Fibroblast of lung (primary cell): ENCODE measurements at regions not wholly inside any gene's neighbourhood (a gene's known extent, or its start where the extent isn't known, plus 50 kb on each side); places are given as distances from the start of the nearest gene placed in this dataset.

ENCODE experiments used
- DNase-seq, 2 donors: peaks; one replicate each; pipeline versions ENCODE4 v3.0.0 to v3.0.0-alpha.2; 2010; ENCODE audit warnings: low read depth in 2 of 2
- H2AFZ ChIP-seq: 2 replicates; pipeline ENCODE4 v1.5.1; 2012; ENCODE audit warnings: low read length, control low read depth, inconsistent platforms
- H3K27ac ChIP-seq: 2 replicates; pipeline ENCODE4 v1.5.1; 2011; ENCODE audit warnings: low read length, control low read depth; ENCODE audit not compliant: insufficient read depth
- H3K27me3 ChIP-seq: 2 replicates; pipeline ENCODE4 v1.5.1; 2011; ENCODE audit warnings: mild to moderate bottlenecking, low read length; ENCODE audit not compliant: control insufficient read depth, insufficient read depth
- H3K36me3 ChIP-seq: 2 replicates; pipeline ENCODE4 v1.5.1; 2011; ENCODE audit warnings: low read length; ENCODE audit not compliant: control insufficient read depth, insufficient read depth
- H3K4me1 ChIP-seq: 2 replicates; pipeline ENCODE4 v1.5.1; 2011; ENCODE audit warnings: low read length; ENCODE audit not compliant: control insufficient read depth, insufficient read depth; ENCODE audit errors: extremely low read depth
- H3K4me2 ChIP-seq: 2 replicates; pipeline ENCODE4 v1.5.1; 2011; ENCODE audit warnings: low read length, control low read depth; ENCODE audit not compliant: insufficient read depth; ENCODE audit errors: extremely low read depth
- H3K4me3 ChIP-seq, 4 experiments: fragments of 200-600 bp in 1 of 4; sonication (generic) in 1 of 4; replicated peaks in 1 of 4; 2 replicates each; pipeline ENCODE4 v1.5.1; 2011 to 2016; ENCODE audit warnings: low read length in 4 of 4, low read depth in 3 of 4, mild to moderate bottlenecking in 3 of 4, control low read depth in 2 of 4, inconsistent platforms in 1 of 4, mixed read lengths in 1 of 4; ENCODE audit not compliant: insufficient read depth in 1 of 4; ENCODE audit errors: control extremely low read depth in 1 of 4
- H3K79me2 ChIP-seq: 2 replicates; pipeline ENCODE4 v1.5.1; 2012; ENCODE audit warnings: mild to moderate bottlenecking, low read length, inconsistent platforms; ENCODE audit not compliant: control insufficient read depth, insufficient read depth
- H3K9ac ChIP-seq: 2 replicates; pipeline ENCODE4 v1.5.1; 2011; ENCODE audit warnings: mild to moderate bottlenecking, low read length, control low read depth; ENCODE audit not compliant: insufficient read depth
- H3K9me3 ChIP-seq: 2 replicates; pipeline ENCODE4 v1.5.1; 2012; ENCODE audit warnings: low read depth, low read length; ENCODE audit not compliant: control insufficient read depth, insufficient read depth
- H4K20me1 ChIP-seq: 2 replicates; pipeline ENCODE4 v1.5.1; 2011; ENCODE audit warnings: low read length; ENCODE audit not compliant: control insufficient read depth, insufficient read depth; ENCODE audit errors: extremely low read depth
- CTCF ChIP-seq, 2 donors: IDR thresholded peaks in 1 of 2; conservative IDR thresholded peaks in 1 of 2; 1 replicate in 1 of 2; 2 replicates in 1 of 2; pipeline ENCODE4 v1.5.1; 2011 to 2012; ENCODE audit warnings: low read length in 2 of 2, control low read depth in 1 of 2, inconsistent platforms in 1 of 2, low read depth in 1 of 2, mild to moderate bottlenecking in 1 of 2
- EZH2 ChIP-seq: IDR thresholded peaks from 2 replicates; pipeline ENCODE4 v1.5.1; 2012; ENCODE audit warnings: low read length, control low read depth, mild to moderate bottlenecking; ENCODE audit errors: missing control alignments

- Histone ChIP-seq H4K20me1 (no peaks in the 10 kb centered on the region), H2AFZ (peak overlapping the region; percentile 37), H3K79me2 (no peaks in the 10 kb centered on the region), H3K36me3 (no peaks in the 10 kb centered on the region), H3K4me1 (peaks cover 5% of the 10 kb centered on the region), H3K27ac (no peak overlapping the region), H3K9ac (no peak overlapping the region), H3K9me3 (no peaks in the 10 kb centered on the region), H3K27me3 (peaks cover 2% of the 10 kb centered on the region), H3K4me2 (no peak overlapping the region), H3K4me3 (peak overlapping the region in 1 of 4 experiments; percentile 25)
- no peak for TF ChIP-seq CTCF (conservative IDR thresholded peaks at IDR 0.05 in 1 of 2, IDR thresholded peaks at IDR 0.05 in 1 of 2; ENCODE audit: low read depth in 1 of 2, low read length in 2 of 2)
- no peak for TF ChIP-seq EZH2
- no peak for DNase-seq
Measured at GRCh38 chr19:13622766-13623715, 116.8 kb upstream of the CACNA1A start.

GRCh38 chr19:13621413-13621812, 115.1 kb upstream of the CACNA1A start:
- Histone ChIP-seq H3K4me3 (no peak overlapping the region), H2AFZ (no peak overlapping the region), H3K79me2 (no peaks in the 10 kb centered on the region), H3K36me3 (no peaks in the 10 kb centered on the region), H3K4me2 (peak overlapping the region; percentile 20), H3K27me3 (peaks cover 2% of the 10 kb centered on the region), H4K20me1 (no peaks in the 10 kb centered on the region), H3K4me1 (peaks cover 5% of the 10 kb centered on the region), H3K27ac (peak overlapping the region; percentile 22), H3K9me3 (no peaks in the 10 kb centered on the region), H3K9ac (no peak overlapping the region)
- DNase-seq: peak; percentile 89 to 96
- peak; percentile 48 to 67 for TF ChIP-seq CTCF (conservative IDR thresholded peaks at IDR 0.05 in 1 of 2, IDR thresholded peaks at IDR 0.05 in 1 of 2; ENCODE audit: low read depth in 1 of 2, low read length in 2 of 2)
- no peak for TF ChIP-seq EZH2

- TF ChIP-seq CTCF (conservative IDR thresholded peaks at IDR 0.05 in 1 of 2, IDR thresholded peaks at IDR 0.05 in 1 of 2; ENCODE audit: low read depth in 1 of 2, low read length in 2 of 2) (no peak), EZH2 (no peak)
- no peak overlapping the region for H2AFZ ChIP-seq
- no peaks in the 10 kb centered on the region for H4K20me1 ChIP-seq
- peak in 1 of 2 donors; percentile 70 for DNase-seq
- H3K4me3 ChIP-seq: no peak overlapping the region
- no peak overlapping the region for H3K27ac ChIP-seq
- H3K36me3 ChIP-seq: no peaks in the 10 kb centered on the region
- no peaks in the 10 kb centered on the region for H3K9me3 ChIP-seq
- H3K79me2 ChIP-seq: no peaks in the 10 kb centered on the region
- no peak overlapping the region for H3K9ac ChIP-seq
- H3K4me1 ChIP-seq: peaks cover 5% of the 10 kb centered on the region
- no peak overlapping the region for H3K4me2 ChIP-seq
- peaks cover 2% of the 10 kb centered on the region for H3K27me3 ChIP-seq
Measured at GRCh38 chr19:13619203-13619632, 112.9 kb upstream of the CACNA1A start.
